D721Med (cell line): ENCODE measurements at regions not wholly inside any gene's neighbourhood (a gene's known extent, or its start where the extent isn't known, plus 50 kb on each side); places are given as distances from the start of the nearest gene placed in this dataset.

Experiments
- DNase-seq: peaks from one replicate; pipeline ENCODE4 v3.0.0; 2011; ENCODE audit warnings: low spot score; ENCODE audit not compliant: insufficient read length
- FAIRE-seq: peaks from 2 replicates; lab custom pipeline; 2011; peaks lifted over from hg19 to GRCh38; lab: Jason Lieb, UNC
- TF ChIP-seq, protein P1 (sequence below): IDR thresholded peaks from 2 replicates; pipeline ENCODE4 v1.5.1; 2012; ENCODE audit warnings: mild to moderate bottlenecking, control low read depth; ENCODE audit not compliant: insufficient read depth; ENCODE audit errors: missing control alignments

DNA sequence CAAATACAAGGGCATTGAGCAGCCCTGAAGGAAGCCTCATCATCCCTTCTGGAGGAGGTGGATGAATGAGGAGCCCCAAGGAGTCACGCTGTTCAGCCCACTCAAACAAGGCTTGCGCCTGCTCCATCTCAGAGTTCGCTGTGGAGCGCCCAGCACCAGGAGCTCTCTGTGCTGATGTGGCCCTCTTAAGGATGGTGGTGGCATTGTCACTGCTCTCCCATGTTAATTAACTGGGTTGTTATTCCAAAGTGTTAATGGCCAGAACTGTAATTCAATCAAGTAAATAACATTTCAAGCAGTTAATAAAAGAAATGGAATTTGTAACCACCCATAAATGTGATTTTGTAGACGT lies 726.0 kb upstream of the RAB6C start:
- DNase-seq = no peak
- FAIRE-seq = no peak
- TF ChIP-seq, protein P1, sequence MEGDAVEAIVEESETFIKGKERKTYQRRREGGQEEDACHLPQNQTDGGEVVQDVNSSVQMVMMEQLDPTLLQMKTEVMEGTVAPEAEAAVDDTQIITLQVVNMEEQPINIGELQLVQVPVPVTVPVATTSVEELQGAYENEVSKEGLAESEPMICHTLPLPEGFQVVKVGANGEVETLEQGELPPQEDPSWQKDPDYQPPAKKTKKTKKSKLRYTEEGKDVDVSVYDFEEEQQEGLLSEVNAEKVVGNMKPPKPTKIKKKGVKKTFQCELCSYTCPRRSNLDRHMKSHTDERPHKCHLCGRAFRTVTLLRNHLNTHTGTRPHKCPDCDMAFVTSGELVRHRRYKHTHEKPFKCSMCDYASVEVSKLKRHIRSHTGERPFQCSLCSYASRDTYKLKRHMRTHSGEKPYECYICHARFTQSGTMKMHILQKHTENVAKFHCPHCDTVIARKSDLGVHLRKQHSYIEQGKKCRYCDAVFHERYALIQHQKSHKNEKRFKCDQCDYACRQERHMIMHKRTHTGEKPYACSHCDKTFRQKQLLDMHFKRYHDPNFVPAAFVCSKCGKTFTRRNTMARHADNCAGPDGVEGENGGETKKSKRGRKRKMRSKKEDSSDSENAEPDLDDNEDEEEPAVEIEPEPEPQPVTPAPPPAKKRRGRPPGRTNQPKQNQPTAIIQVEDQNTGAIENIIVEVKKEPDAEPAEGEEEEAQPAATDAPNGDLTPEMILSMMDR = no peak

DNA sequence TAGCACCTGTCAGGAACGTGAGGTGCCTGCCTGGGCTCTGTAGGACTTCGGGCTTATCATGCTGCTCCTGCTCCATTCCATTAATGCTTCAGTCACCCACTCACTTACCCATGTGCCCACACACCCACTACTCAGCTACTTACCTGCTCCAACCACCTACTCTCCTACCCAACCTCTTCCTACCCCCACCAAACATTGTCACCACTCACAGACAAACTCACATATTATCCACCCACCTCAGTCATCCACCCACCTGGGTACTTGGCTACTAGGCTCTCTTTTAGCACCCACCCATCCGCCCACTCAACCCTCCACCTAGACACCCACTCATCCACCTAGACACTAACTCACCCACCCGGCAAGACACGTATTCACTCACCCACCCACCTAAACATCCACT lies 724.7 kb upstream of the RAB6C start:
- DNase-seq (no peak), FAIRE-seq (no peak)
- TF ChIP-seq, protein P1 = no peak

DNA sequence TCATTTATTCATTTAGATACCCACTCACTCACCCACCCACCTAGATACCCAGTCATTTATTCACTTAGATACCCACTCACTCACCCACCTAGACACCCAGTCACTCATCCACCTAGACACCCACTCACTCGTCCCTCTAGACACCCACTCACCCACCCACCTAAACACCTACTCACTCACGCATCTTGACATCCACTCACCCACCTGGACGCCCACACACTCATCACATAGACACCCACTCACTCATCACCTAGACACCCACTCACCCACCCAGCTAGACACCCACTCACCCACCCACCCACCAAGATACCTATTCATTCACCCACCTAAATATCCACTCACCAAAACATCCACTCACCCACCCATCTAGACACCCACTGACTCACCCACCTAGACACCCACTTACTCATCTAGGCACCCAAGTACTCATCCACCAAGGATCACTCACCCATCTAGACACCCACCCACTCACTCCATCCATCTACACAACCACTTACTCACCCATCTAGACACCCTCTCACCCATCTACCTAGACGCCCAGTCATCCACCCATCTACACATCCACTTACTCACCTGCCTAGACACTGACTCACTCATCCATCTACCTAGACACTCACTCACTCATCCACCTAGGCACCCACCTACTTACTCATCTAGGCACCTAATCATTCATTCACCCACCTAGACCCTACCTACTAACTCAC lies 723.7 kb upstream of the RAB6C start:
- FAIRE-seq = no peak
- TF ChIP-seq, protein P1 = no peak
- no peak for DNase-seq

DNA sequence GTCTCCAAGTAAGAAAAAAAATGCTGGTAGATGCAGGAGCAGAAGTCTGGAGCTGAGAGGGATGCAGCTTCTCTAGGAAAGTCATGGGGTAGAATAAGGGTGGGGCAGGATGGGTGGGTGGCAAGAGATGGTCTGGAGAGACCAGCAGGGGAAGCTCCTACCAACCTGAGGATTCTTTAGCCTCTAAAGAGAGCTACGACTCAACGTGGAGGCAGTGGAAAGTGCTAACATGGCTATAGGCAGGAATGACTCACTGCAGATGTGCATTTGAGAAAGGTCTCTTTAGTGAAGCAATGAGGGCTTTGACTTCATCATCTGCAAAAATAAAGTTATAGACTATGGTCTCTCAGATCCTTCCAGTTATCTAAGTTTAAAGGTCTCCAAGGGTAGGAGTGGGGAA lies 722.8 kb upstream of the RAB6C start:
- FAIRE-seq (no peak), DNase-seq (no peak)
- TF ChIP-seq, protein P1 = no peak

DNA sequence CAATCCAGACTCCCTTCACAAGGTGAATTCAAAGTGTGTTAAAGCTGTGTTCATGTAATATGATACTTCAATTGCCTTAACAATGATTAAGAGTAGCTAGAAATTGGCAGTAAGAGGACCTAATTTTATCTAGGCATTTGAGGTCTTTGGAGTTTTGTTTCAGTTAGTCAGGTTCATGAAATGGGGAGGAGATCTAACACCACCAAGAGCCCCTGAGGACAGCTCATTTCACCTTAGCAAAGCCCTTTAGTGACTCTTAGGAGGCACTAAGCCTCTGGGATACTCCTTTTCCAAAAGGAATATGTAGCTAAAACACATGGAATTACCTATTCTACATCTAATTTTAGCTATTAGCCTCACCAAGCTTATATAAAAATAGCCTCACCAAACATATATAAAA lies 716.5 kb upstream of the RAB6C start:
- DNase-seq (no peak), FAIRE-seq (no peak)
- TF ChIP-seq, protein P1 = no peak

DNA sequence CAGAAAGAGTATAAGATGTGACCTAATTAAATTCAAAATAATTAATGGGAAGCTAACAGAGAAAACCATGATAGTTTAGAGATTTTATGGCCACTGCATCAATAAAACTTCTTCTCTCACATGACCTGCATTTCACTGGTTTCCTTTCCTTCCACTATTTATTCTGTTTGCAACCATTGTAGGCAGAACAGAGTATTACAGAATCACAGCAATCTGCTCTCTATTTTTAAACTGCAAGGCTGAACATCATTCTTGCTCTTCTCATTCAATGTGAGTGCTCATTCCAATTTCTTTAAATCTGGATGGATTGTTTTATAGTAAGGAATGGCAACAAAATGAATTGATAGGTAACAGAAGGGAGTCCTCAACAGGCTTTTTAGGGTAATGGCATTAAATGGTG lies 715.5 kb upstream of the RAB6C start:
- TF ChIP-seq, protein P1 = no peak
- FAIRE-seq (no peak), DNase-seq (no peak)

DNA sequence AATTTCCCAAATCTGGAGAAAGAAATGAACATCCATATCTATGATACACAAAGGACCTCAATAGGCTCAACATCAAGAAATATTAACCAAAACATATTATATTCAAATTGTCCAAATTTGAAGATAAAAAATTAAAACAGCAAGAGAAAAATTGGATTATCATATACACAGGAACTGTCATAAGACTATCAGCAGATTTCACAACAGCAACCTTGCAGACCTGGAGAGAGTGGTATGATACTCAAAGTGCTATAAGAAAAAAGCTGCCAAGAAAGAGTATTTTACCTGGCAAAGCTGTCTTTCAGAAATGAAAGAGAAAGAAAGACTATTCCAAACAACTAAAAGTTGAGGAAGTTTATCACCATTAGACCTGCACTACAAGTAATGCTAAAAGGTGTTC lies 711.9 kb upstream of the RAB6C start:
- no peak for DNase-seq
- TF ChIP-seq, protein P1 = no peak
- no peak for FAIRE-seq
